ENCODE measurements at regions not wholly inside any gene's neighbourhood (a gene's known extent, or its start where the extent isn't known, plus 50 kb on each side); places are given as distances from the start of the nearest gene placed in this dataset.

GRCh38 chr16:54657709-54658102 is 273.0 kb upstream of the IRX5 start:
- Histone ChIP-seq H4K20me1 (no peaks in the 10 kb centered on the region), H3K36me3 (no peaks in the 10 kb centered on the region), H3K4me3 (no peak overlapping the region), H3K9me3 (peaks cover 12% of the 10 kb centered on the region; the same call in 1 of the 2 replicates), H3K27me3 (no peaks in the 10 kb centered on the region), H3K4me1 (no peaks in the 10 kb centered on the region), H3K27ac (no peak overlapping the region), H3K4me2 (no peak overlapping the region), H3K9ac (no peak overlapping the region)
- no peak for TF ChIP-seq Cebpa-rat (IDR thresholded peaks at IDR 0.05)

GRCh38 chr16:54657058-54657708 is 273.5 kb upstream of the IRX5 start:
- H3K27me3 ChIP-seq = no peaks in the 10 kb centered on the region
- H3K4me3 ChIP-seq = no peak overlapping the region
- no peak for TF ChIP-seq Cebpa-rat (IDR thresholded peaks at IDR 0.05)
- H3K27ac ChIP-seq = no peak overlapping the region
- no peaks in the 10 kb centered on the region for H4K20me1 ChIP-seq
- H3K4me1 ChIP-seq = no peaks in the 10 kb centered on the region
- H3K4me2 ChIP-seq = no peak overlapping the region
- H3K9ac ChIP-seq = no peak overlapping the region
- H3K36me3 ChIP-seq = no peaks in the 10 kb centered on the region
- peaks cover 10% of the 10 kb centered on the region; the same call in 1 of the 2 replicates for H3K9me3 ChIP-seq

GRCh38 chr16:54655121-54655590 is 275.5 kb upstream of the IRX5 start:
- Histone ChIP-seq H4K20me1 (no peaks in the 10 kb centered on the region), H3K27me3 (no peaks in the 10 kb centered on the region), H3K36me3 (no peaks in the 10 kb centered on the region), H3K27ac (no peak overlapping the region), H3K4me3 (no peak overlapping the region), H3K4me2 (no peak overlapping the region), H3K9me3 (peaks cover 5% of the 10 kb centered on the region; the same call in 1 of the 2 replicates), H3K4me1 (no peaks in the 10 kb centered on the region), H3K9ac (no peak overlapping the region)
- TF ChIP-seq Cebpa-rat (IDR thresholded peaks at IDR 0.05) = no peak

- no peak overlapping the region for H3K27ac ChIP-seq
- peaks cover 5% of the 10 kb centered on the region; the same call in 1 of the 2 replicates for H3K9me3 ChIP-seq
- no peaks in the 10 kb centered on the region for H3K36me3 ChIP-seq
- no peaks in the 10 kb centered on the region for H4K20me1 ChIP-seq
- no peak overlapping the region for H3K4me2 ChIP-seq
- no peak overlapping the region for H3K9ac ChIP-seq
- H3K27me3 ChIP-seq = no peaks in the 10 kb centered on the region
- no peak for TF ChIP-seq Cebpa-rat (IDR thresholded peaks at IDR 0.05)
- no peak overlapping the region for H3K4me3 ChIP-seq
- no peaks in the 10 kb centered on the region for H3K4me1 ChIP-seq
Observed at GRCh38 chr16:54654429-54654828, 276.2 kb upstream of the IRX5 start.

GRCh38 chr16:54652201-54652770 is 278.4 kb upstream of the IRX5 start:
- no peaks in the 10 kb centered on the region for H3K36me3 ChIP-seq
- H3K4me3 ChIP-seq = no peak overlapping the region
- H3K27ac ChIP-seq = no peak overlapping the region
- H3K4me1 ChIP-seq = no peaks in the 10 kb centered on the region
- H3K27me3 ChIP-seq = no peaks in the 10 kb centered on the region
- H4K20me1 ChIP-seq = no peaks in the 10 kb centered on the region
- H3K4me2 ChIP-seq = no peak overlapping the region
- no peak overlapping the region for H3K9ac ChIP-seq
- H3K9me3 ChIP-seq = peaks cover 1% of the 10 kb centered on the region; the same call in 1 of the 2 replicates
- TF ChIP-seq Cebpa-rat (IDR thresholded peaks at IDR 0.05) = no peak

- H4K20me1 ChIP-seq = no peaks in the 10 kb centered on the region
- no peaks in the 10 kb centered on the region for H3K36me3 ChIP-seq
- no peaks in the 10 kb centered on the region for H3K27me3 ChIP-seq
- no peaks in the 10 kb centered on the region for H3K9me3 ChIP-seq
- no peak overlapping the region for H3K9ac ChIP-seq
- no peak for TF ChIP-seq Cebpa-rat (IDR thresholded peaks at IDR 0.05)
- H3K4me1 ChIP-seq = no peaks in the 10 kb centered on the region
- no peak overlapping the region for H3K27ac ChIP-seq
- no peak overlapping the region for H3K4me2 ChIP-seq
- no peak overlapping the region for H3K4me3 ChIP-seq
Observed at GRCh38 chr16:54651440-54652195, 279.0 kb upstream of the IRX5 start.

GRCh38 chr16:54649876-54650275 is 280.8 kb upstream of the IRX5 start:
- TF ChIP-seq Cebpa-rat (IDR thresholded peaks at IDR 0.05) = no peak
- H3K36me3 ChIP-seq = no peaks in the 10 kb centered on the region
- no peak overlapping the region for H3K4me3 ChIP-seq
- H3K4me2 ChIP-seq = no peak overlapping the region
- no peak overlapping the region for H3K27ac ChIP-seq
- H3K9ac ChIP-seq = no peak overlapping the region
- H3K9me3 ChIP-seq = no peaks in the 10 kb centered on the region
- H3K4me1 ChIP-seq = no peaks in the 10 kb centered on the region
- H4K20me1 ChIP-seq = no peaks in the 10 kb centered on the region
- H3K27me3 ChIP-seq = no peaks in the 10 kb centered on the region

GRCh38 chr16:54648575-54648974 is 282.1 kb upstream of the IRX5 start:
- no peaks in the 10 kb centered on the region for H3K27me3 ChIP-seq
- H3K9ac ChIP-seq = no peak overlapping the region
- H3K4me1 ChIP-seq = no peaks in the 10 kb centered on the region
- no peaks in the 10 kb centered on the region for H4K20me1 ChIP-seq
- H3K4me2 ChIP-seq = no peak overlapping the region
- no peaks in the 10 kb centered on the region for H3K9me3 ChIP-seq
- no peak overlapping the region for H3K4me3 ChIP-seq
- no peak for TF ChIP-seq Cebpa-rat (IDR thresholded peaks at IDR 0.05)
- H3K36me3 ChIP-seq = no peaks in the 10 kb centered on the region
- no peak overlapping the region for H3K27ac ChIP-seq

- no peaks in the 10 kb centered on the region for H3K4me1 ChIP-seq
- no peak overlapping the region for H3K9ac ChIP-seq
- H3K4me2 ChIP-seq = no peak overlapping the region
- no peaks in the 10 kb centered on the region for H3K36me3 ChIP-seq
- no peaks in the 10 kb centered on the region for H4K20me1 ChIP-seq
- H3K4me3 ChIP-seq = no peak overlapping the region
- TF ChIP-seq Cebpa-rat (IDR thresholded peaks at IDR 0.05) = no peak
- H3K27me3 ChIP-seq = no peaks in the 10 kb centered on the region
- no peaks in the 10 kb centered on the region for H3K9me3 ChIP-seq
- H3K27ac ChIP-seq = no peak overlapping the region
Observed at GRCh38 chr16:54647725-54648221, 282.9 kb upstream of the IRX5 start.

- Histone ChIP-seq H3K4me1 (no peaks in the 10 kb centered on the region), H3K4me2 (no peak overlapping the region)
Observed at GRCh38 chr16:54647216-54647615, 283.4 kb upstream of the IRX5 start.

More at GRCh38 chr16:54647216-54647615, 283.4 kb upstream of the IRX5 start:
- Histone ChIP-seq H3K27me3 (no peaks in the 10 kb centered on the region), H3K36me3 (no peaks in the 10 kb centered on the region), H3K4me3 (no peak overlapping the region), H3K9me3 (no peaks in the 10 kb centered on the region), H3K27ac (no peak overlapping the region), H4K20me1 (no peaks in the 10 kb centered on the region), H3K9ac (no peak overlapping the region)
- TF ChIP-seq Cebpa-rat (IDR thresholded peaks at IDR 0.05) = no peak

Data from BLaER1 (cell line).